Endothelial cell of umbilical vein (primary cell): ENCODE measurements at regions not wholly inside any gene's neighbourhood (a gene's known extent, or its start where the extent isn't known, plus 50 kb on each side); places are given as distances from the start of the nearest gene placed in this dataset.

Experiments
- BruUV-seq: library from RNA; stranded (reverse); fragments of 400-500 nt; replicated peaks from 2 replicates; lab custom pipeline; 2021; lab: Mats Ljungman, UMichigan
- CTCF ChIA-PET: fragments of 300-600, 350-600 bp; sonication (Branson Sonifier 250); formaldehyde crosslinking; loops from one replicate; lab custom pipeline; 2021; ENCODE audit warnings: antibody characterized with exemption, inconsistent platforms; lab: Charles Lee
- POLR2A ChIA-PET: fragments of 300-600, 350-600 bp; sonication (Branson Sonifier 250); formaldehyde crosslinking; loops from one replicate; lab custom pipeline; 2021; ENCODE audit warnings: antibody characterized with exemption, inconsistent platforms; lab: Charles Lee
- DNase-seq: peaks from one replicate; pipeline ENCODE4 v3.0.0-alpha.2; 2011; ENCODE audit warnings: low read depth, low spot score
- FAIRE-seq: peaks from 2 replicates; lab custom pipeline; 2011; peaks lifted over from hg19 to GRCh38; lab: Jason Lieb, UNC
- H2AFZ ChIP-seq: 2 replicates; pipeline ENCODE4 v1.6.0; 2012; ENCODE audit warnings: low read depth, low read length, control low read depth, inconsistent platforms
- H3K27ac ChIP-seq: 2 replicates; pipeline ENCODE4 v1.5.1; 2011; ENCODE audit warnings: low read depth, mild to moderate bottlenecking, control low read depth, low read length, moderate library complexity; ENCODE audit not compliant: insufficient read depth
- H3K27me3 ChIP-seq, 2 experiments: 2 replicates each; pipeline versions ENCODE4 v1.6.0 to v1.6.1; 2011; ENCODE audit warnings: low read length in 2 of 2, mixed read lengths in 1 of 2; ENCODE audit not compliant: control insufficient read depth in 2 of 2, insufficient read depth in 2 of 2
- H3K36me3 ChIP-seq, 2 experiments: 2 replicates in 1 of 2; 3 replicates in 1 of 2; pipeline ENCODE4 v1.5.1; 2011; ENCODE audit warnings: low read length in 2 of 2, mild to moderate bottlenecking in 1 of 2, moderate library complexity in 1 of 2; ENCODE audit not compliant: control insufficient read depth in 2 of 2, insufficient read depth in 2 of 2; ENCODE audit errors: extremely low read depth in 1 of 2
- H3K4me1 ChIP-seq: 3 replicates; pipeline ENCODE4 v1.5.1; 2011; ENCODE audit warnings: mild to moderate bottlenecking, low read length; ENCODE audit not compliant: control insufficient read depth, insufficient read depth; ENCODE audit errors: extremely low read depth
- H3K4me2 ChIP-seq: 2 replicates; pipeline ENCODE4 v1.6.1; 2011; ENCODE audit warnings: low read length, control low read depth, mixed read lengths; ENCODE audit not compliant: insufficient read depth
- H3K4me3 ChIP-seq, 3 experiments: fragments of 200-600 bp in 1 of 3; sonication (generic), shearing (Covaris generic) in 1 of 3; replicated peaks in 1 of 3; 2 replicates each; pipeline ENCODE4 v1.5.1; 2011 to 2016; ENCODE audit warnings: control low read depth in 3 of 3, low read length in 3 of 3, mild to moderate bottlenecking in 2 of 3, inconsistent platforms in 1 of 3, low read depth in 1 of 3, moderate library complexity in 1 of 3; ENCODE audit not compliant: insufficient read depth in 1 of 3
- H3K79me2 ChIP-seq: 2 replicates; pipeline ENCODE4 v1.6.0; 2012; ENCODE audit warnings: low read length, inconsistent platforms; ENCODE audit not compliant: control insufficient read depth, insufficient read depth
- H3K9ac ChIP-seq: replicated peaks from 2 replicates; pipeline ENCODE3; 2011; ENCODE audit warnings: low read length, control low read depth; ENCODE audit not compliant: insufficient read depth; ENCODE audit errors: extremely low read depth
- H3K9me1 ChIP-seq: replicated peaks from 3 replicates; pipeline ENCODE4 v1.6.0; 2011; ENCODE audit warnings: mild to moderate bottlenecking, low read length; ENCODE audit not compliant: control insufficient read depth, insufficient read depth; ENCODE audit errors: extremely low read depth
- H3K9me3 ChIP-seq: replicated peaks from 2 replicates; pipeline ENCODE4 v1.5.1; 2012; ENCODE audit warnings: low read length, inconsistent platforms; ENCODE audit not compliant: control insufficient read depth, insufficient read depth
- H4K20me1 ChIP-seq: replicated peaks from 2 replicates; pipeline ENCODE3; 2011; ENCODE audit warnings: mild to moderate bottlenecking, low read length; ENCODE audit not compliant: control insufficient read depth, insufficient read depth; ENCODE audit errors: extremely low read depth
- EZH2 ChIP-seq: IDR thresholded peaks from 2 replicates; pipeline ENCODE4 v1.6.1; 2012; ENCODE audit warnings: borderline replicate concordance, low read depth, mild to moderate bottlenecking, moderate library complexity, low read length, inconsistent platforms; ENCODE audit not compliant: severe bottlenecking
- FOS ChIP-seq: IDR thresholded peaks from 2 replicates; pipeline ENCODE4 v1.6.1; 2011; ENCODE audit warnings: mild to moderate bottlenecking, low read length, moderate library complexity, borderline replicate concordance; ENCODE audit not compliant: insufficient read depth
- GATA2 ChIP-seq: IDR thresholded peaks from 2 replicates; pipeline ENCODE4 v1.7.0; 2011; ENCODE audit warnings: low read depth, mild to moderate bottlenecking, moderate library complexity, mixed read lengths, low read length; ENCODE audit not compliant: insufficient read length, insufficient read depth
- JUN ChIP-seq: IDR thresholded peaks from 2 replicates; pipeline ENCODE4 v1.6.1; 2011; ENCODE audit warnings: borderline replicate concordance, low read depth; ENCODE audit not compliant: insufficient read length, insufficient read depth
- MYC ChIP-seq: IDR thresholded peaks from one replicate; pipeline ENCODE4 v1.6.1; 2011; ENCODE audit warnings: mild to moderate bottlenecking, low read depth, low read length
- POLR2A ChIP-seq: IDR thresholded peaks from 2 replicates; pipeline ENCODE4 v1.6.1; 2012; ENCODE audit warnings: low read depth, mild to moderate bottlenecking, control low read depth, low read length
- POLR2AphosphoS5 ChIP-seq: IDR thresholded peaks from 2 replicates; pipeline ENCODE4 v1.6.1; 2012; ENCODE audit warnings: low read depth, mild to moderate bottlenecking, control low read depth, low read length, moderate library complexity; ENCODE audit not compliant: insufficient read depth
- dilution Hi-C: fragments of 300-500 bp; cut with MboI; formaldehyde crosslinking; loops from one replicate; pipeline ENCODE4 v1.15.0; 2019; ENCODE audit warnings: low sequenced_read_pairs; ENCODE audit not compliant: extremely low pct_ligation_motif_present
- intact Hi-C: fragments of 100-400 bp; cut with micrococcal nuclease; formaldehyde crosslinking; loops from one replicate; pipeline ENCODE4 v1.10.0; 2022
- TF ChIP-seq, protein P1 (sequence below): IDR thresholded peaks from 2 replicates; pipeline ENCODE4 v1.6.1; 2011; ENCODE audit not compliant: insufficient read depth, insufficient read length
- TF ChIP-seq, protein P2 (sequence below), 2 donors: IDR thresholded peaks; 1 replicate in 1 of 2; 2 replicates in 1 of 2; pipeline ENCODE4 v1.5.1; 2011; ENCODE audit warnings: low read length in 2 of 2, mild to moderate bottlenecking in 2 of 2, moderate library complexity in 2 of 2, control low read depth in 1 of 2, inconsistent platforms in 1 of 2, low read depth in 1 of 2; ENCODE audit not compliant: insufficient read depth in 1 of 2; ENCODE audit errors: extremely low read depth in 1 of 2

GRCh38 chr2:181165199-181165868 lies 184.9 kb downstream of the UBE2E3 start:
- H2AFZ ChIP-seq, result no peak overlapping the region
- no peak overlapping the region for H3K9ac ChIP-seq
- FAIRE-seq, result no peak
- no peaks in the 10 kb centered on the region for H3K4me1 ChIP-seq
- dilution Hi-C loops, result no loop called here
- no peaks in the 10 kb centered on the region for H3K9me1 ChIP-seq
- no peaks in the 10 kb centered on the region for H3K79me2 ChIP-seq
- no peaks in the 10 kb centered on the region for H3K9me3 ChIP-seq
- H3K4me2 ChIP-seq, result no peak overlapping the region
- DNase-seq, result no peak
- ChIA-PET CTCF (no interaction called here), POLR2A (no interaction called here)
- no peaks in the 10 kb centered on the region for H3K27me3 ChIP-seq
- intact Hi-C loops, result loop anchor here (10.0 kb wide), 1 partner anchor 231 kb away; no protein-coding TSS in a partner anchor
- TF ChIP-seq FOS, result no peak
- TF ChIP-seq POLR2AphosphoS5, result no peak
- no peak for TF ChIP-seq EZH2
- no peak for TF ChIP-seq MYC
- no peak for TF ChIP-seq POLR2A
- TF ChIP-seq, protein P1, sequence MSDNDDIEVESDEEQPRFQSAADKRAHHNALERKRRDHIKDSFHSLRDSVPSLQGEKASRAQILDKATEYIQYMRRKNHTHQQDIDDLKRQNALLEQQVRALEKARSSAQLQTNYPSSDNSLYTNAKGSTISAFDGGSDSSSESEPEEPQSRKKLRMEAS, result no peak
- TF ChIP-seq JUN, result no peak
- TF ChIP-seq, protein P2, sequence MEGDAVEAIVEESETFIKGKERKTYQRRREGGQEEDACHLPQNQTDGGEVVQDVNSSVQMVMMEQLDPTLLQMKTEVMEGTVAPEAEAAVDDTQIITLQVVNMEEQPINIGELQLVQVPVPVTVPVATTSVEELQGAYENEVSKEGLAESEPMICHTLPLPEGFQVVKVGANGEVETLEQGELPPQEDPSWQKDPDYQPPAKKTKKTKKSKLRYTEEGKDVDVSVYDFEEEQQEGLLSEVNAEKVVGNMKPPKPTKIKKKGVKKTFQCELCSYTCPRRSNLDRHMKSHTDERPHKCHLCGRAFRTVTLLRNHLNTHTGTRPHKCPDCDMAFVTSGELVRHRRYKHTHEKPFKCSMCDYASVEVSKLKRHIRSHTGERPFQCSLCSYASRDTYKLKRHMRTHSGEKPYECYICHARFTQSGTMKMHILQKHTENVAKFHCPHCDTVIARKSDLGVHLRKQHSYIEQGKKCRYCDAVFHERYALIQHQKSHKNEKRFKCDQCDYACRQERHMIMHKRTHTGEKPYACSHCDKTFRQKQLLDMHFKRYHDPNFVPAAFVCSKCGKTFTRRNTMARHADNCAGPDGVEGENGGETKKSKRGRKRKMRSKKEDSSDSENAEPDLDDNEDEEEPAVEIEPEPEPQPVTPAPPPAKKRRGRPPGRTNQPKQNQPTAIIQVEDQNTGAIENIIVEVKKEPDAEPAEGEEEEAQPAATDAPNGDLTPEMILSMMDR (IDR thresholded peaks at IDR 0.05; ENCODE audit: extremely low read depth in 1 of 2, insufficient read depth in 1 of 2, low read depth in 1 of 2, low read length in 2 of 2), result no peak
- no peak for TF ChIP-seq GATA2
- H3K36me3 ChIP-seq, result no peaks in the 10 kb centered on the region
- H4K20me1 ChIP-seq, result no peaks in the 10 kb centered on the region
- no TSS peak for BruUV-seq
- no peak overlapping the region for H3K27ac ChIP-seq
- no peak overlapping the region for H3K4me3 ChIP-seq
